K562 (cell line): ENCODE measurements at regions not wholly inside any gene's neighbourhood (a gene's known extent, or its start where the extent isn't known, plus 50 kb on each side); places are given as distances from the start of the nearest gene placed in this dataset.

Experiments
- CEBPG ChIP-seq, 3 experiments: fragments of 200-800 bp in 1 of 3; sonication (Bioruptor generic) in 1 of 3; sonication (generic) in 1 of 3; formaldehyde crosslinking in 1 of 3; IDR thresholded peaks in 2 of 3; conservative IDR thresholded peaks in 1 of 3; 2 replicates each; pipeline versions ENCODE4 v1.6.1 to v1.8.0; 2016 to 2022; ENCODE audit warnings: missing compliant biosample characterization in 2 of 3, missing genetic modification characterization in 2 of 3, mild to moderate bottlenecking in 1 of 3, missing genetic modification reagents in 1 of 3
- MAFG ChIP-seq: fragments of 450-650 bp; conservative IDR thresholded peaks from 2 replicates; pipeline ENCODE4 v1.6.1; 2016; ENCODE audit warnings: missing genetic modification characterization, missing compliant biosample characterization
- NEUROD1 ChIP-seq: fragments of 150-350 bp; IDR thresholded peaks from 2 replicates; pipeline ENCODE4 v1.6.1; 2014; ENCODE audit warnings: borderline replicate concordance, low read length, low read depth; ENCODE audit not compliant: partially characterized antibody
- RBM34 ChIP-seq: fragments of 200-400 bp; formaldehyde crosslinking; IDR thresholded peaks from 2 replicates; pipeline ENCODE4 v1.6.1; 2018; ENCODE audit warnings: low read length, borderline replicate concordance; ENCODE audit not compliant: insufficient read depth
- SMAD1 ChIP-seq: fragments of 150-350 bp; IDR thresholded peaks from 2 replicates; pipeline ENCODE4 v1.6.1; 2014; ENCODE audit warnings: low read length, low read depth; ENCODE audit not compliant: partially characterized antibody
- ZNF436 ChIP-seq: fragments of 250-450, 450-650 bp; sonication (Bioruptor Pico); formaldehyde crosslinking; IDR thresholded peaks from 2 replicates; pipeline ENCODE4 v1.7.0; 2020; ENCODE audit warnings: mild to moderate bottlenecking
- TF ChIP-seq, protein P1 (sequence below): fragments of 250-450 bp; sonication (Bioruptor Pico); IDR thresholded peaks from 2 replicates; pipeline ENCODE4 v1.4.0; 2020; ENCODE audit warnings: borderline replicate concordance
- TF ChIP-seq, protein P2 (sequence below), 2 experiments: fragments of 450-650 bp in 1 of 2; sonication (generic) in 1 of 2; formaldehyde crosslinking in 1 of 2; IDR thresholded peaks in 1 of 2; conservative IDR thresholded peaks in 1 of 2; 2 replicates each; pipeline versions ENCODE4 v1.6.1 to v1.8.1; 2016 to 2023; ENCODE audit warnings: mild to moderate bottlenecking in 2 of 2, moderate library complexity in 2 of 2, inconsistent platforms in 1 of 2, missing genetic modification reagents in 1 of 2
- TF ChIP-seq, protein P3 (sequence below): fragments of 450-650 bp; formaldehyde crosslinking; IDR thresholded peaks from 2 replicates; pipeline ENCODE4 v1.4.0; 2020; ENCODE audit warnings: mild to moderate bottlenecking

DNA sequence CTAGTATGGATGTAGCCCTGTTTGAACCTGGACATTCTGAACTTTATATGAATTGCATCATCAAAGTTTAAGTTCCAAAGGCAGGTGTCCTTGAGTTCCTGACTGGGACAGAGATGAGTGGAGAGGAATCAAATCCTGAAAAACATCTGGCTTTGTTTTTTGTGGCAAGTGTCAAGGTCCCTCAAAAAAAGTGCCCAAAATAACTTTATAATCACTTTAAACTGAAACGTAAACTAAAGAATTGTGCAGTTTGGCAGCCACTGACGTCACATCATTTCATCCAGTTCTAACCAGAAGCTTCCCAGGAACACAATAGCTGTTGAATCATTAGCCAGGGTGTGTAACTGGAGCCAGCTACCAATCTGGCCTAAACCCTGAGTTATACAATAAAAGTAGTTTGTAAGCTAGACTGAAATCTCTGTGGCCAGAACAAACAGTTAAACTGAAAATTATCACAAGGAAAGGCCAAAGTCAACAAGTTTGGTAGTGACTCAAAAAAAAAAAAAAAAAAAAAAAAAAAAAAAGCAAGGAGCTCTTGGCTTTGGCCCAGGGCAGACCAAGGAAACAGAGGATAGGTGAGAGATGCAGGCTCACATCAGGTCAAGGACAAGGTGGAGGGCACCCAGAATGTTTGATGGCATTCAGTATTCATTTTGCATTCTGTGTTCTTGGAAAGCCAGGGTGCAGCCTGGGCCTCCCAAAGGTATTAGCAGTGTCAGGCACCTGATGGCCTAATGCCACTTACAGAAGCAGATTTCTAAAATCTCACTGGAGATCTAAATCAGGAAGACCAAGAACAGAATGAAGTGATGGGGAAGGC is 74.3 kb downstream of the TNFSF18 start (continued):
- TF ChIP-seq RBM34, result no peak
- TF ChIP-seq, protein P1, sequence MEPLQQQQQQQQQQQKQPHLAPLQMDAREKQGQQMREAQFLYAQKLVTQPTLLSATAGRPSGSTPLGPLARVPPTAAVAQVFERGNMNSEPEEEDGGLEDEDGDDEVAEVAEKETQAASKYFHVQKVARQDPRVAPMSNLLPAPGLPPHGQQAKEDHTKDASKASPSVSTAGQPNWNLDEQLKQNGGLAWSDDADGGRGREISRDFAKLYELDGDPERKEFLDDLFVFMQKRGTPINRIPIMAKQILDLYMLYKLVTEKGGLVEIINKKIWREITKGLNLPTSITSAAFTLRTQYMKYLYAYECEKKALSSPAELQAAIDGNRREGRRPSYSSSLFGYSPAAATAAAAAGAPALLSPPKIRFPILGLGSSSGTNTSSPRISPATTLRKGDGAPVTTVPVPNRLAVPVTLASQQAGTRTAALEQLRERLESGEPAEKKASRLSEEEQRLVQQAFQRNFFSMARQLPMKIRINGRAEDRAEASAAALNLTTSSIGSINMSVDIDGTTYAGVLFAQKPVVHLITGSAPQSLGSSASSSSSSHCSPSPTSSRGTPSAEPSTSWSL (CRISPR knock-in tag), result no peak
- TF ChIP-seq MAFG (tag), result no peak
- no peak for TF ChIP-seq NEUROD1
- TF ChIP-seq, protein P2, sequence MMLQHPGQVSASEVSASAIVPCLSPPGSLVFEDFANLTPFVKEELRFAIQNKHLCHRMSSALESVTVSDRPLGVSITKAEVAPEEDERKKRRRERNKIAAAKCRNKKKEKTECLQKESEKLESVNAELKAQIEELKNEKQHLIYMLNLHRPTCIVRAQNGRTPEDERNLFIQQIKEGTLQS (IDR thresholded peaks at IDR 0.05), result peak; percentile 72
- TF ChIP-seq, protein P2 (CRISPR knock-in tag; conservative IDR thresholded peaks at IDR 0.05), result no peak
- TF ChIP-seq, protein P3, sequence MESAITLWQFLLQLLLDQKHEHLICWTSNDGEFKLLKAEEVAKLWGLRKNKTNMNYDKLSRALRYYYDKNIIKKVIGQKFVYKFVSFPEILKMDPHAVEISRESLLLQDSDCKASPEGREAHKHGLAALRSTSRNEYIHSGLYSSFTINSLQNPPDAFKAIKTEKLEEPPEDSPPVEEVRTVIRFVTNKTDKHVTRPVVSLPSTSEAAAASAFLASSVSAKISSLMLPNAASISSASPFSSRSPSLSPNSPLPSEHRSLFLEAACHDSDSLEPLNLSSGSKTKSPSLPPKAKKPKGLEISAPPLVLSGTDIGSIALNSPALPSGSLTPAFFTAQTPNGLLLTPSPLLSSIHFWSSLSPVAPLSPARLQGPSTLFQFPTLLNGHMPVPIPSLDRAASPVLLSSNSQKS (CRISPR knock-in tag), result no peak
- no peak for TF ChIP-seq SMAD1
- no peak for TF ChIP-seq ZNF436 (CRISPR knock-in tag)
- no peak for TF ChIP-seq CEBPG (CRISPR knock-in tag; IDR thresholded peaks at IDR 0.05)
- peak; percentile 49 to 67; a peak in 3 of 4 replicates for TF ChIP-seq CEBPG (tag; conservative IDR thresholded peaks at IDR 0.05 in 1 of 2, IDR thresholded peaks at IDR 0.05 in 1 of 2)
